HG03097 (cell line): ENCODE measurements at regions not wholly inside any gene's neighbourhood (a gene's known extent, or its start where the extent isn't known, plus 50 kb on each side); places are given as distances from the start of the nearest gene placed in this dataset.
"Not testable (repeated sequence)": the region's sequence is repeated elsewhere in the genome, so short reads cannot be mapped to it uniquely, and the experiment has no call there.

Experiments
- ATAC-seq: cut with Tn5 transposase; IDR thresholded peaks from one replicate; pipeline ENCODE4 v1.9.1; 2021; ENCODE audit not compliant: unreplicated experiment, low FRiP score

DNA sequence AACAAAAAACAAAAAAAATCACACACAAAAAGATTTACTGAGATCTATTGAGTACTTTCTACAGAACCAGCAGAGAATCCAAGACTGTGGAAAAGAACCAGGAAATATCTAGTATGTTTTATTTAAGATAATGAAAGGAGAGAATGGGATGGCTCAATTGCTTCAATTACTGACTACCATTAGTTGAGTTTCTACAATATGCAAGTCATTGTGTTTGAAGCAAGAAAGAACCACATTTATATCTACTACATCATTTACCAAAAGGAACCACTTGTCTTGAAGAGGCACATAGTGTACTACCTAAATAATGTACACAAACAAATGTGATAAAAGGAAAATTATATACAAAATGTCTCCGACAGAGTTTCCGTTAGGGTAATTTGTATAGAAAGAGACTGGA lies 325.9 kb upstream of the TNC start:
- no peak for ATAC-seq

DNA sequence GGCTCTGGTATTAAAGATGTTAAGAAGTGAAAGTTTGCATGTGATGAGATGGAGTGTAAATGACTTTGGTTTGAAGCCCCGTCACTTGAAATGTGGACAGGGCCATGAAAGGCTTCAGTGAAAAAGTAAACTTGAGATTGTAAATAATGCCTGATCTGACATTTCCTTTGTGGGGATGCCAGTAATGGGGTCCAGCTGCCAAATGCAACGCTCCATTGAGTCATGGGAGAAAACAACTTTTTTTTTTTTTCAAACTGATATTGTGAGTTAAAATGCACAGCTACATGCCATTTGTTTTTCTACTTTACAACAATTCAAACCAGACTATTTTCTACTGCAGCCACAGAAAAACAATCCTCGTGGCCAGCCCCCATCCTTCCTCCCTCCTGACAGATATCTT lies 327.0 kb upstream of the TNC start:
- no peak for ATAC-seq

DNA sequence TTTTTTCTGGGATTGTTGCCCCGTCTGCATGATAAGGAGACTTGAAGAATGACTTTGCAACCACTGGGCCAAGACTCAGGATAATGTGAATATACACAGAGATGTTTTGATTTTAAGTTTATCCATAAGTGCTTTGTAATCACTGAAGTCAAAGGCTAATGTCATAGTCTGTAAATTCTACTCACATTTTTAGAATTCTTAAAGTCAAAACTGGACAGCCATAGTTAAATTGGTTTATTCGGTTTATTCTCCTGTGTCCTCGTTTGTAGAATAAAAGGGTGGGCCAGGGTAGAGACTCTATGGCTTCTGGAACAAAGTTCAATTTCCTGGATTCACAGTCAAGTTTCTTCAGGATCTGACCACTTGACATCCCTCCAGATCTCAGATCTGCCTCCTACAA lies 327.7 kb upstream of the TNC start:
- no peak for ATAC-seq

DNA sequence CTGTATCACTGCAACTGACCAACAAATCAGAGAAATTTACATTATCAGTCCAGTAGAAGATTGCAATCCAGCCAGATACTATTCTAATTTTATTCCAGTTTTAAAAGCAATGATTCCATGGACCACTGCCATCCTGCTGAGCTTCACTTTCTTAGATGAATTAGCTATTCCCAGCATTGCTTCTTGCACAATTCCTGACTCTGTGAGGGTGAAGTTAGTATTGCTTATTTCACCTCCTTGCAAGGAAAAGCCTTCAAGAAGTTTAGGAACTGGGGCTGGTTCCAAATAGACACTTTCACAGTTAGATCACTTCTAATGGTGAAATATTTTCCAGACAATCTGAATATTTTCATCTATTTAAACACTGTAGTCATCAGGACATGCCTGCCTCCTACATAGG lies 338.6 kb upstream of the TNC start:
- no peak for ATAC-seq

DNA sequence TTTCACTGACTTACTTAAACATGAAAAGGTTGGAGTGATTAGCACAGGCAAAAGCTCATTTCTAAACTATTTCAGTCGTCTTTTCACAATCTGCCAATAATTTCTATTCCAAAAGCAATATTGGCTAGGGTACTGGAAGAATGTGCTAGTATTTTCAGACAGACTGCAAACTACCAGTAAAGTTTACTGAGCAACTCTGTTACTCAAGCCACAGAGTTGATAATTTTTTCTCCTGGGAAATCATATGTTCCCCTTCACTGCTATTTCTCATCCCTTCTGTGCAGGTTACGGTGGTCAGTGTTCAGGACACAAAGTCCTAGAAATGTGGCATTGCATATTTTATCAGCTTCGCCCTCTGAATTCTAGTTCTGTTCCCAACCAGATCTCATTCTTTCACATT lies 343.3 kb upstream of the TNC start:
- no peak for ATAC-seq

DNA sequence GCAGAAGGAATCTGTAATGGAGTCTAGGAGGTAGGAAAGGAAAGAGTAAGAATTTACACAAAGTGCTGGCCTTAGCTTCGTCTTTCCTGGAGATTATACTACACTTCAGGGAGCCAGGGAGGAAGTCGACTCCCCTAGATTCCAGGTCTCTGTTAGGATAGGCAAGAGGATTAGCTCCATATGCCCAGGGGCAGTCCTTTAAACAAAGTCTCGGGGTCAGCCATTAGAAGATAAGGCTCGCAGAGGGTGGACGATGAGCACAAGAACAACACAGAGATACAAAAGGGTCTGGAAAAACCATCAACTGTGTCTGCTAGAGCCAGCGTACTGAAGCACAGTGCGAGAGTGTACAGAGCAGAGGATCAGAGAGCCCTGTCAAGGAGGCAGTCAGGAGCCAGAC lies 344.7 kb upstream of the TNC start:
- ATAC-seq, result no peak

DNA sequence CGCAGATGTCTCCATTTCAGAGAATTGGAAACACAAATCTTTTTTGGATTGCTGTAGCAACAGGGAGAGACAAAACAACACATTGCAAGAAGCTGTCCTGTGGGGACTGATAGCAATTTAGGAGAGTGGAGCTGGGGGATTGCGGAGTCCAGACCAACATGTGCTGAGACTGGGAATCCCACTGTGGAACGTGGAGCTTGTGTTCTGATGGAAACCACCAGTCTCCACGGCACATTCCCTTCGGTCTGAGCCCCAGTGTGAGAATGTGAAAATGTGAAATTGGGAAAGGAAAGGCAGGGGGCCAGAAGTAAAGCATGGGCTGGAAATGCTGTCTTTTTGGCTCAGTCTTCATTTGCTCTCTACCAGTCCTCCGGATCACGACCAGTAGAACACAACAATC lies 348.8 kb upstream of the TNC start:
- no peak for ATAC-seq

DNA sequence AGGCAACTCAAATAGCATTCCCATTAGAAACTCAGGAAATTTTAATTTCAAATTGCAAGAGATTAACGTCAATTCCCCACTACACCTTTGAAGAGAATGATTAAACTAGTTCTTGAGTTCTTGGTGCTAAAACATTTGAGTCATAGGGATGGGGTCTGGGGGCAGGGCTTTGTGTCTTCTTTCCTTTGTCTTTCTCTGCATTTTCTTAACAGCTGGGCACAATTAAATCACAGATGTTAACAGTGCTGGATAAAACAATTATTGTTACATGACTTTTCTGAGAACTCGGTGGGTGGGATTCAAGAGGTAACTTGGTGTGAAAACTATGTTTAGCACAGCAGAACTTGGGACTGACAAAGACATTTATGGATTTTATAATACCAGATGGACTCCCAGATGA lies 351.9 kb upstream of the TNC start:
- no peak for ATAC-seq

DNA sequence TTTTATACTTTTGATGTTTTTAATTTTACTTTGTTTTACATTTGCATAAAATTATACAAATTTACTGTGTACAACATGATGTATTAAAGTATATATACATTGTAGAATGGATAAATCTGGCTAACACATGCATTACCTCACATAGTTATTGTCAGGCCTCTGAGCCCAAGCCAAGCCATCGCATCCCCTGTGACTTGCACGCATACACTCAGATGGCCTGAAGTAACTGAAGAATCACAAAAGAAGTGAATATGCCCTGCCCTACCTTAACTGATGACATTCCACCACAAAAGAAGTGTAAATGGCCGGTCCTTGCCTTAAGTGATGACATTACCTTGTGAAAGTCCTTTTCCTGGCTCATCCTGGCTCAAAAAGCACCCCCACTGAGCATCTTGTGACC lies 355.1 kb upstream of the TNC start:
- ATAC-seq, result not testable (repeated sequence)

DNA sequence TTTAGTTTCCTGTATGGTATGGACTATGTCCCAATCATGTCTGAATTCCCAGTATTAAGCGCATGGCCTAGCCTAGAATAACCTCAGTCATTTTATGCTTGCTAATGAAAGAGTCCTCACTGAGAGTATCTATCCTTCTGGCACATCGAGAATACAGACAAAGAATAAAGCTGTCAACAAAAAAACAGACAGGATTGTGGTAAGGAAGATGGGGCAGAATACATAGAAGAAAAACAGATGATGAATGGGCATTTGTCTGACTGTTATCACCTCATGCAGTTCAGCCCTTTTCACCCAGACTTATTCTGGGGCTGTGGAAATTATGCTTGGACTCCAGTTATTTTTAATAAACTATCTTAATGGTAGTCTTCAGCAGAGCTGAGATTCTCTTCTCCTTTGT lies 363.8 kb upstream of the TNC start:
- no peak for ATAC-seq

DNA sequence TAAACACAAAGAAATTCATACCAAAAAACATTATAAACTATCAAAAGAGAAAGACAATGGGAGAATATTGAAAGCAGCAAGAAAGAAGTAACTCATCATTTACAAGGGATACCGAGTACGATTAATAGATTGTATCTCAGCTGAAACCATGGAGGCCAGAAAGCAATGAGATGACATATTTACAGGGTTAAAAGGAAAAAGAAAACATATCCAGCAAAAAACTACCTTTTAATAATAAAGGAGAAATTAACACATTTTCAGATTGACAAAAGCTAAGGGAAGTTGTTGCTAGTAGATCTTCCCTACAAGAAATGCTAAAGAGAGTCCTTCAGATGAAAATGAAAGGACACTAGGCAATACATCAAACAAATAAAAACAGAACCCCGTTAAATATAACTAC lies 364.8 kb upstream of the TNC start:
- no peak for ATAC-seq

DNA sequence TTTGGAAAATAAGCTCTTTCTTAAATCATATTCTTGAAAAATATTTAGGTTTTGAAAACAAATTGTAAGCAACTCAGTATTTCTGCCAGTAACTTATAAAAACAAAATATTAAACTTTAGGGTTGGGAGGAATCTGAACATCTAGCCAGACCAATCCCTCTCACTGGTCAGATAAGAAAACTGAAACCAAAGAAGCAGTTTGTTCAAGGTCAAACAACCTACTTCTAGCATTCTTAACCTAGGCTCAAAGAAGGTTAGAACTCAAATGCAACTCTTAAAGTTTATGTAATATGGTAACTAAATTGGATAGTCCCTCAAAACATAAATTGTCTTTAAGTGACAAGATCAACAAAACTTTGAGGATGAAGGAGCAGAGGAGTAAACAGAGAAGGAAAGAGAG lies 374.9 kb upstream of the TNC start:
- no peak for ATAC-seq

DNA sequence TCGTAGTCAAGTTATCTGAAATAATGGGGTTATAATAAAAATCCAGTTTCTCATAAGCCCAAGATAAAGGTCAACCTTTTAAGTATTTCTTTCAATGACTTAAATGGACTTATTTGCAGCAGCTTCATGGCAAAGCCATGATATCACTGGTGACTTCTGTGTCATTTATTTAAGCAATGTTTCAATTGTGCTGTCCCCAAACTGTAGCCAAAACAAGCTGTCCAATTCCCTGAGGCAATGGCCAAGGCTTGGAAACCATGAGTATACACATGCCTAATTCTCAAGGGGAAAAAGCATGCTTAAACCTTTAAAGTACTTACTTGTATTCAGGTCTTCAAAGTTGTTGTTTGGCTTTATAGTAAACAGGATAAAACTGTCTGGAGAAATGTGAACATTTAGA lies 376.4 kb upstream of the TNC start:
- ATAC-seq, result no peak

DNA sequence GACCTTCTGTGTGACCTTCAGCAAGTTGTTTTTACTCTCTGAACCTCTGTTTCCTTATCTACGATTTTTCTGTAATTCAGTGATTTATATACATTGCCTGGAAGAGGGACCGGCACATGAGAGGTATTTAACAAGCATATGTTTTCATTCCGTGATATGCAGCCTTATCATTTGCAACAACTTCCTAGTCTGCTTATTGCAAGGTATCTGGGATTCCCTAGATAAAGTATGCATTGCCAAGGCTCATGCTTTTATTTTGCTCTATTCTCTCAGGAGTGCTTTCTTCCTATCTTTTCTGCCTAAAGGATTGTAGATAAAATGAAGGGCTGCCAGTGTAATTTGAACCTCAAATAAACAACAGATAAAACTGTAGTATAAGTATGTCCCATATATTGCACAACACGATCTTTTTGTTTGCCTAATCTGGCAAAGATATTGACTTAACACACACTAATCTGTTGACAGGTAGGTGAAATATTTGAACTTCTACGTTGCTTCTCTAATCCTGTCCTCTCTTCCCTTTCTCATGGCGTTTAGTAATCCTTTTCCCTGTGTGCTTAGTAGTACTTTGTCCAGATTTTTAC lies 377.2 kb upstream of the TNC start:
- no peak for ATAC-seq

DNA sequence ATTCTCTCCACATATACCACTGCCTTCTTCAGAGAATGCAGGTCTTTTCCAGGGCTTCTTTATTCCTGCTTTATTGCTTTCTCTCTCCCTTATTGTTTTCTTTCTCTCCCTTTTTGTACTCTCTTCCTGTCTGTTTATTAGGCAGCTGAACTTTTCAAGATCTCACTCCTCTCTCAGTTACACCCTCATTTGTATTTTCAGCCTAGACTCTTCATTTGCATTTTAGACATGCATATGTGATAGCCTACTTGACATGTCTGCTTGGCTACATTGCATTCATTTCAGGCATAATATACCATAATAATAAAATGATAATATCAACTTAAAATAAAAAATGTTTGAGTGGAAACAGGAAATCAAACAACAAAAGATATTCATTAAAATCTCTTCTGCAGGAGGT lies 377.9 kb upstream of the TNC start:
- no peak for ATAC-seq

DNA sequence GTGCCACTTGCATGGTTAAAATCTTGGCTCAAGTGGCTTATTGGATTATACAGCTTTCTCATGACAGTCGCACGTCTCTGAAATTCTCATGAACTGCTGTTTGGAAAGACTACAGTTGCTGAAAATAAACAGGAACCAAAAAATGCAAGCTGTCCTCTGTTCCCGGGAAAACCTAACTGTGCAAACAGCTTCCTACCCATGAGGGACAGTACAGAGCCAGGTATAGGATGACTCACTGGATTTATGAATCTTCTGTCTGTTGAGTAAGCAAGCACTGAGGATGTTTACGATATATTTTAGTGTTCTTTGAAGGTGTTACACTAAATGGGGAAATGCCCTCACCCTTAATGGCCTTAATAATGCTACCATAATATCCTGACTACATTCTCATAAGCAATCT lies 380.3 kb upstream of the TNC start:
- ATAC-seq, result no peak

DNA sequence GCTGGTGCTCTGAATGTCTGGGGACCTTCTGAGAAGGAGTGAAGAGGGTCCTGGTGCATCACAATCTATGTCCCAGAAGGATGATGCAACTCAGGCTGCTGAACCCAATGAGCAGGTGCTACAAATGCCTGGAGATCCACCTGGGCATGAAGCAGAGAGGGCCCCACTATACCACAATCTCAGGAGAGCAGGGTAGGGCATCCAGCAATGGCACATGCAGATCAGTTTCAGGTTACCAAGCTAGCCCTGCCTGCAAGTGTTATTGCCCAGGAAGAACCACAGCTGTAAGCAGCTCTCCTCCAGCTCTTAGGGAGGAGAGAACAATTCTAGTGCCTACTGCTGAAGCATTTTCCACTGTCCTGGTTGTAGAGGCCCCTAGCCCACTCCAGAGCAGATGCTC lies 389.2 kb upstream of the TNC start:
- ATAC-seq, result no peak

DNA sequence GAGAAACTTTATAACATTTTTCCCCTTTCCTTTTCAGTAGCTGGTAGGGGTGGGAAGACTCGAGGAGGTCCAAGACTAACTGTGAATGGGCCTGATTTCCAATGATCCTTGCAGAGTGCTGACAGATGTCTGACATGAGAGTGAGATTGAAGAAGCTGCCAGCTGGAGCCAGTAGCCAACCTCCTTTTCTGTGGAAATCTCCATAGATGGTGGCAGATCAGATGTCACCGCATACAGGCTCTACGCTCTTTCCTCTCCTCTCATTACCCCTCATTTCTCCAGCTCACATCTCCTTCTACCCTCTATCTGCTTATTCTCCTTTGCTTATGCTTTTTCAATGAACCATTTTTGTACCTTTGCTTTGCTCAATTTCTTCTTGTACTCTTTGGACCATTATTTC lies 395.2 kb upstream of the TNC start:
- ATAC-seq, result no peak

DNA sequence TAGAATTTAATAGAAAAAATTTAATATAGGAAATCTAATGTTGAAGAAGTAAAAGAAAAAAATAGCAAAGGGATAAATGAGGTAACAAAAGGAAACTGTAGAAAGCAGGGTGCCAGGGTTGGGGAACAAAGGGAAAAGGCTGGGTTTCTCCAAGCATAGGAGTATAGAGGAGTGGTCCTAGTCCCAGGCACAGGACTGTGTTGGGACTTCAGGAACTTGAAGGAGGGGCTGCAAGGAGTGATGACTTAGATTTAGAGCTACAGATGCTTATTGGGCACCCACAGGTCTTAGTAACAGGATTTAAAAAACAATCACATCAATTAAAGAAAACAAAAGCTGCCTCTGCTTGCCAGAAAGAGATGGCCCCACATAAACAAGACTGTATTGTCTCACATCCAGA lies 396.5 kb upstream of the TNC start:
- ATAC-seq, result no peak

DNA sequence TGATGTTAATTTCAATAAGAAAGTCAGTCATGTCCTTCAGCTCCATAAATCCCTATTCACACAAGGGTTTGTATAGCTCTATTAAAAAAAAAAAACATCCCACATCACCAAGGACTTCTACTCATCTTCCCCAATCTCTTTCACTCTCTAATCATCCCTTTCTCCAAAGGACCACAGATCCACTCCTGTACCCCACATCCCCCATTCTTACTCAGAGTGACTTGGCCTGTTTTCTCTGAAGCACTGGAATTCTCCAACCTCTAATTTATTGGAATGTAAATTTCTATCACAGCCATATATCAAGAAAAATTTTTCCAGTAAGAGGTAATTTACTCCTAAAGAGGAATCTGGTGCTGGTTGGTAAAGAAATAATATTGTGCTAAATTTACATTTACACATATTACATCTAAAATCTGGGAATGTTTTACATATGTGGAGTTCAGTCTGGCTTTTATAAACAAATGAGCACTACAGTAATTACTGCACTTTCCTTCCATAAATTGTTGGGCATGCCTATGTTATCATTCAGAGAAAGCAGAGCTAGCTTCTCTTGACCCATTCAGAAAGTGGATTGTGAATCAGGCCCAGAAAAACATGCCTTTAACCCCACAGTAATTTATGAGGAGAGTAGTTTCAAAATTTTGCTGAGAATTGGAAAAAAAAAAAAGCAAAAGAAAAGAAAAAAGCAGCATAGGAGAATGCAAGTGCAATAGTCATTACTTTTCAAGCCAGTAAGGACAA lies 399.5 kb upstream of the TNC start:
- ATAC-seq, result no peak

DNA sequence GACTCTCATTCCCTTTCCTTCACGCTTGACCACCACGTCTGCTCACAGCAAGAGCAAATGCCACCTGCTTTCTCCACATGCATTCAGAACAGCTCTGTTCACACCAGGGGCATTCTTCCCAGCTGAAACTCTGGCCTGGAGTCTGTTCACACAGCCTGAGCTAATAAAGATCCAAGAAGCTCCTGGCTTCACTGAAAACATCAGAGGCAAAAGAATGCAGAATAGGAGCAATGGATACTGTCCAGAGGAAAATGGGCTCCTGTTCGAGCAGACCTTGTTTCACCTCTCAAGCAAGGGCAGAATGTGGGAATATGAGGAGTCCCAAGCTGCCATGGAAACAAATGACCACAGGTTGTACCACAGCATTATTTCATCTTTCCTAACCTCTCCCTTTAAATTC lies 402.7 kb upstream of the TNC start:
- no peak for ATAC-seq

DNA sequence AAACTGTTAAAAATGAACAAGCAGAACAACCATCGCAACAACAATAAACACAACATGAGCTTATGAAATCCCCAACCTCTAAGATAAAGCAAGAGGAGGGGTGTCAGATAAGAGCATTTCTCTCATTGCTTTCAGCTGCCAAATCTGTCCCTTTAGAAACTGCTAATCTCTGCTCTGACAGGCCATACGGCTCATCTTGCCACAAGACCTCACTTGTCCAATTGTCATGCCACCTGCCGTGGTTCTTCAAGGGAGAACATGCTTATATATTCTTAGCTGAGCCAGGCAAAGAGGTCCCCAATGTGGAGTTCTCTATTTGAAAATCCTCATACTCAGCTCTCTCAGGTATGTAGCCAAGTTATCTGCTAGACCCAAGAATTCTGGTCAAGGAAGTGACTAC lies 405.0 kb upstream of the TNC start:
- ATAC-seq, result no peak
